Right ventricle myocardium inferior (tissue), 1 donor: ENCODE measurements at regions not wholly inside any gene's neighbourhood (a gene's known extent, or its start where the extent isn't known, plus 50 kb on each side); places are given as distances from the start of the nearest gene placed in this dataset.
A peak's percentile ranks its signal among the peaks of the same experiment; 100 is the strongest.

Experiments
- ATAC-seq: fragments of 200-7000 bp; cut with Tn5 transposase; one replicate; pipeline ENCODE4 v1.9.1; 2020; ENCODE audit warnings: mild to moderate bottlenecking, moderate library complexity
- DNase-seq: peaks from one replicate; pipeline ENCODE4 v3.0.0; 2021; ENCODE audit errors: missing footprints
- intact Hi-C: fragments of 100-400 bp; cut with DNase I; formaldehyde crosslinking; loops from one replicate; pipeline ENCODE4 v1.11.0; 2022
- donor health status: DM: no; HTN: yes; CAD: no; lungs with severe emphysema.

GRCh38 chr4:4913628-4914027, 54.2 kb downstream of the MSX1 start:
- intact Hi-C loops = no loop called here
- ATAC-seq (no peak), DNase-seq (no peak)

DNA sequence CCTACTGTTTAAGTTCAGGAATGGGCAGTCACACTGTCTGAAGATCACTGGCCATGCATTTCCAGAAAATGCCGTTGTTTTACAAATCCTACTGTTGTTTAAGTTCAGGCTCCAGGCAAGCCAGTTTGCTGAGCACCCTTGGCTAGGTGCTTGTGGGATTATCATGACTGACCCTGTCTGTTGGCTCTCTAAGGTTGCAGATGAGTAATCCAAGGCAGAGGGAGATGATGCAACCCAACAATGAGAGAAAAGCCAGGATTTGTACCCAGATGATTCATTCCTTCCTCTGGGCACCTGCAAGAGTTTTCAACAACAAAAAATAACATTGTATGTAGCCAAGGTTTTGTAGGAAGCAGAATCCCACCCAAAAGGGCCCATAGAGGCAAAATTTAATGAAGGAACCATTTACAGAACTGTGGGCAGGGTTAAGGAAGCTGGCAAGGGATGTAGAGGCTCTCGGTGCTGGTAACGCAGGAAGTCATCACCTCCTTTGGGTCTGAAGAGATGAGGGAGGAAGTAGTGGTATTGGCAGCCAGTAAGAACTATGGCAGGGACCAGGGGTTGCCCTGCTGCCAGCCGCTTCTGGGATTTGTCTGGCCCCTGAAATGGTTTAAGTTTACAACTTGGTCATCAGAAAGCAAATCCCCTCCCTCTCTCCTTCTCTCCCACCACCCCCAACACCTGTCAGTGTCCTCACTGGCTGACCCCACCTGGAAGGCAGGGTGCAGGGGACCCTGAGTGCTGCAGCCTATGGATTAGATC, 54.8 kb downstream of the MSX1 start:
- intact Hi-C loops = no loop called here
- no peak for DNase-seq
- ATAC-seq = peak; percentile 46

- ATAC-seq (peak; percentile 8), DNase-seq (no peak)
- intact Hi-C loops = no loop called here
Observed at GRCh38 chr4:4914965-4915845, 55.7 kb downstream of the MSX1 start.

DNA sequence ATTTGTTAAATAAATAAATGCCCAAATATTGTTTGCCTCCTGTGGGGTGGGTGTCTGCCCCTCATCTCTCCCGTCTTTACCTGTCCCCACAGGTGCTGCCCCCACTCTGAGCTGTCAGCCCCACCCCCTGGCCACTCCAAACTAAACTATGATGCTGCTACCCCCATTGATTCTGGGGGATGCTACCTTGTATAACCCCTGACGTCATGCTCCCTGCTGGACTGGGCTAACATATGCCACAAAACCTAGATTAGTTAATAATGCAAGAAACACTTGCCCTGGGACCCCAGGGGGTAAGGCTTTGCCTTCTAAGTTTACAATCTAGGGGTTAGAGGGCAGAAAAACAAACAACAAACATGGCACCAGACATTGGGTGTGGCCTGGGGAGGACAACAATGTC, 58.6 kb downstream of the MSX1 start:
- no peak for DNase-seq
- ATAC-seq = no peak
- intact Hi-C loops = no loop called here

DNA sequence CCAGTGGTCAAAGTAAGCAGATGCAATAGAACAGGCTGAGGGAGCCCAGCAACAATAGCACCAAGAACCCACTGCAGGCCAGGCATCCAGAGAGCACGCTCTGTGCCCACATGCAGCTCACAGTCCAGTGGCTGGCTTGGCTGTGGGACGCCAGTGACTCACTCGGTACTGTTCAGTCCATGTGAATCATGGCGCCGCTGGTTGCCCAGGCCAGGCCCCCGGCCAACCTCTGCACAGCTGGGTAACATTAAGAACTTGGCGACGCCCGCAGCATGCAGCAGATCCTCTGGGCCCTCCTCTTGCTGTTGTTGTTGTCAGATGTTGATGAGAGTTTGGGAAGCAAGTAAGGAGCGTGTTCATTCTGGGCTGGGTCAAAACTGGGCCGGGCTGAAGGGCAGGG, 60.5 kb downstream of the MSX1 start:
- intact Hi-C loops = no loop called here
- DNase-seq (peak; percentile 70), ATAC-seq (no peak)

DNA sequence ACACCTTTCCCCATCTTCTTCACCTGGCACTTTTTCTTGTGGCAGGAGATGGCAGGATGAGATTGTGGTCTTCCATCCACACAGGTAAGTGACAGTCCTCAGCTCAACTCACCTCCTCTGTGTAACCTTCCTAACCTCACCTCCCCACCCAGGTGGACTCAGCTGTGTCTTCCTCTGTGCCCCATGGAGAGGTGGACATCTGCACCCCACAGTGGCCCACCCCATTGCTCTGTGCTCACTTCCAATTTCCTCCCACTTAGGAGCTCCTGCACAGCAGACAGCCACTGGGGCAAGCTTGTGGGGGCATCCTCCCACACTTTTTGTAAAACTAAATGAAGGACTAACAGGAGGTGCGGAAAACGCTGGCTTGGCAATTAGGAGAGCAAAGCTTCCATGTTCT, 61.6 kb downstream of the MSX1 start:
- intact Hi-C loops = no loop called here
- DNase-seq (no peak), ATAC-seq (no peak)

DNA sequence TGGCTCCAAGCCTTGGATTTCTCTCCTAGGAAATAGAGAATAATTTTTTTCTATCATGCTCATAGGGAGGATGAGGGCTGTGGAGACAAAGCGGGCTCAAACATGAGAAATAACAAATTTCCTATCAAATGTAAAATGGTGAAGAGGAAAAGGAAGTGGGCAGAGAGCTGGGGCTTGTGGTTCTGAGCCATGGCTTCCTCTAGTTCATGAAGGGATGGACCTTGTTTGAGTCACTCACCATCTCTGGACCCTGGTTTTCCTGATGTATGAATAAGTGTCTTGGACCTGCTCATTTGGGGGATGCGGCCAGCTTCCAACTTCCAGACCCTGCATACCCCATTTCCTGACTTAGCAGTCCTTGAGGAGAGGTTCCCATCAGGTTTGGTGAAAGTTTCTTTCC, 63.0 kb downstream of the MSX1 start:
- no peak for DNase-seq
- intact Hi-C loops = no loop called here

GRCh38 chr4:4923201-4923600, 63.7 kb downstream of the MSX1 start:
- ATAC-seq = no peak
- no peak for DNase-seq
- intact Hi-C loops = no loop called here

More for the DNA sequence above, 63.0 kb downstream of the MSX1 start:
- ATAC-seq = no peak

DNA sequence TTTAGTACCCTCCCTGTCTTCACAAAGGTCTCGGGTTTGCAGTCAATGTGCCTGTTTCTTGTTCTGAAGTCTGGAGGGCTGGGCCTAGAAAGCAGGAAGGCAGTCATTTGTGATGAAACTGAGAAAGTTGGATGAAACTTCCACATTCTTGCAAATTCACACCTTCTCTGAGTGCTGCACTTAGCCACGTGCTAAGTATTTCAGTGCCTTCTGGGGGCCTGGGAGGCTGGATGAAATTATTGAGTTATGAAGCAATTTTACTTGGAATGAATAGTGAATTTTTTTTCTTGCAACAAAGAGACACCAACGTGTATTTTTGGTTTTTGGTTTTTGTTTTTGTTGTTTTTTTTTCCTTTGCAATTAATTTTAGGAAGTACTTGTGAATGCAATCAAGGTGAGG, 71.2 kb downstream of the MSX1 start:
- intact Hi-C loops = no loop called here
- ATAC-seq (no peak), DNase-seq (no peak)

- intact Hi-C loops = no loop called here
- DNase-seq = no peak
- ATAC-seq = no peak
Observed at GRCh38 chr4:4935974-4936373, 76.5 kb downstream of the MSX1 start.

- intact Hi-C loops = no loop called here
- ATAC-seq (no peak), DNase-seq (no peak)
Observed at GRCh38 chr4:4937926-4938325, 78.5 kb downstream of the MSX1 start.

DNA sequence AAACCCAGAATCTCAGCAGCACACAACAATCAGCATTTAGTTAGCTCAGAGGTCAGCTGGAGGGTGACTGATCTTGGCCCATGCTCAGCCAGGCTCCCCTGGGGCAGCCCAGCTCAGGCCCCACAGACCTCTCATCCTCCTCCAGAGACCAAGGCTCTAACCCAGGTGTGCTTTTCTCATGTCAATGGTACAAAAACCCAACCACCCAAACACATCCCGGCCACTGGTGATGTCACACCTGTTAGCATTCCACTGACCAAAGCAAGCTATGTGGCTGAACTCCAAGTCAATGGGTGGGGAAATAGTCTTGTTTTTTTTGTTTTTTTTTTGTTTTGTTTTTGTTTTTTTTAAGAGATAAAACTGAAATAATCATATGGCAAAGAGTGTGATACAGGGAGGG, 77.5 kb downstream of the CYTL1 start:
- ATAC-seq (no peak), DNase-seq (no peak)
- intact Hi-C loops = no loop called here

DNA sequence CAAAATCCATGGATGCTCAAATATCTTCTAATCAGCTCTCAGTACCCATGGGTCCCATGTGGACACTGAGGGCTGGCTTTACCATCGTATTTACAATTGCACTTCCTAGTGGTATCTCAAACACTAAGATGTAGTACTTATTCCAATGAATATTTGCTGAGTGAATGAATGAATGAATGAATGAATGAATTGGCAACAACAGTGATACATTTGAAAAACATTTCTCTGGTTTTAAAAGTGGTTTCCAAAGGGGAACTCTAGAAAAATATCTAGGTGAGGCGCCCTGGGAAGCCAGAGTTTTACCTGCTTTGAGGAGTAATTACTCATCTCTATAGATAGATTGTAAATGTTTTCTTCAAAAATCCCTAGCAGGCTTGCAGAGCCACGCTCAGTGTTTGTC, 76.6 kb downstream of the CYTL1 start:
- DNase-seq (no peak), ATAC-seq (no peak)
- intact Hi-C loops = no loop called here

DNA sequence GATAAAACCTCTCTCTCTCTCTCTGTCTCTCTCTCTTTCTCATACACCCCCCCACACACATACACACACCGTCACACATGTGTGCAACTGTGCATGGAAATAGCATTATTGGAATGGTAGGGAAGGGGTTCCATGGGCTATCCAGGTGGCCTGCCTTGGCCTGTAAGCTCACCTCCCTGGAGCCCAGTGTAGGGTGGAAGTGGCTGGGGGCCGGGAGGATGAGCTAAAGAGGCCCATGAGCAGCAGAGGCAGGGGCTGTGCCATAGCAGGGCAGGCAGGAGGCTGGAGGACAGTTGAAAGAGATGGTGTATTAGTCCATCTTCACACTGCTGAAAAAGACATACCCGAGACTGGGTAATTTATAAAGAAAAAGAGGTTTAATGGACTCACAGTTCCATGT, 74.2 kb downstream of the CYTL1 start:
- intact Hi-C loops = no loop called here
- DNase-seq = no peak
- no peak for ATAC-seq

GRCh38 chr4:4945829-4946228, 73.4 kb downstream of the CYTL1 start:
- ATAC-seq = no peak
- intact Hi-C loops = no loop called here
- DNase-seq = no peak

DNA sequence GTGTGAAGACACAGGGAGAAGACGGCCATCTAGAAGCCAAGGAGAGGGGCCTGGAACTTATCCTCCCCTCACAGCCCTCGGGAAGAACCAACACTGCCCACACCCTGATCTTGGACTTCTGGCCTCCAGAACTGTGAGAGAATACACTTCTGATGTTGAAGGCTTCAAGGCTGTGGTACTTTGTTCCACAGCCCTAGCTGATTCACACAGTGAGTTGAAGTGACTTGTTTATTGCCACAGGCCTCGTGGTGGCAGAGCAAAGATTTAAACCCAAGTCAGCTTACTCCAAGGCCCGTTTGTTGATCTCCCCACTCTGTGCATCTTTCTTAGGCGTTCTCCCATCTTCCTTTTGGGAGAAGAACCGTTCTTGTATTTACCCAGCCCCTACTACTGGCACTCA, 72.8 kb downstream of the CYTL1 start:
- ATAC-seq = no peak
- DNase-seq = no peak
- intact Hi-C loops = no loop called here

GRCh38 chr4:4947721-4948120, 71.5 kb downstream of the CYTL1 start:
- ATAC-seq (no peak), DNase-seq (no peak)
- intact Hi-C loops = no loop called here

GRCh38 chr4:4948370-4948769, 70.9 kb downstream of the CYTL1 start:
- intact Hi-C loops = no loop called here
- DNase-seq (no peak), ATAC-seq (no peak)

DNA sequence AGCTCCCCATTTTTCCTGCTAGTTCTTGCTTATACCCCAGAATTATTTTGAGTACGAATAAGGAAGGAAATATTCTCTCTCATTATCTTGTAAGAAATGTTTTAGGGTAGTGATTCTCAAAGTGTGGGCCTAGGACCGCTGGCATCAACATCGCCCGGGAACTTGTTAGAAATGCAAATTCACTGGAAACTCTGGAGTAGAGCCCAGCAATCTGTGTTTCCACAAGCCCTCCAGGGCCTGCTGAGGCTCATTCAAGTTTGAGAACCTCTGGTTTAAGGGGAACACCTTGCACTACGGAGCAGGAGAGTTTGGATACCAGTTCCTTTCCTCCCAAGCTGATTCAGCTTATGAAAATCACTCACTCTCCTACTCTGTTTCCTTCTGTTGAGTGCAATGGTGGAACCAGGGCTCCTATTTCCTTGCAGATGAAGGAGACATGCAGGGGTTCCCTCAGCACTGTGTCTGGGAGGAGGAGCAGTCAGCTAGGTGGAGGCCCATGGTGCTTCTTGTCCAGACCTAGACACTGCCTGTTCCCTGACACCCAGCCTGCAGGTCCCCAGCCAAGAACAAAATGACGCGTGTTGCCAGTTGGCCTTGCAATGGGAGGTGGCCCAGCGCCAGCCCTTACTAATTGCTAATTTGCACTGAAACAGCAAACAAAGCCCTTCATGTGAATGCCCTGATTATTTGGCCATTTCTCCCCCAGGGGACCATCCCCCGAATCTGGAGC, 68.5 kb downstream of the CYTL1 start:
- ATAC-seq (no peak), DNase-seq (no peak)
- intact Hi-C loops = no loop called here

- intact Hi-C loops = no loop called here
- no peak for DNase-seq
Observed at GRCh38 chr4:4952273-4952672, 67.0 kb downstream of the CYTL1 start.

More at GRCh38 chr4:4952273-4952672, 67.0 kb downstream of the CYTL1 start:
- no peak for ATAC-seq
